ENCODE measurements at regions not wholly inside any gene's neighbourhood (a gene's known extent, or its start where the extent isn't known, plus 50 kb on each side); places are given as distances from the start of the nearest gene placed in this dataset.

DNA sequence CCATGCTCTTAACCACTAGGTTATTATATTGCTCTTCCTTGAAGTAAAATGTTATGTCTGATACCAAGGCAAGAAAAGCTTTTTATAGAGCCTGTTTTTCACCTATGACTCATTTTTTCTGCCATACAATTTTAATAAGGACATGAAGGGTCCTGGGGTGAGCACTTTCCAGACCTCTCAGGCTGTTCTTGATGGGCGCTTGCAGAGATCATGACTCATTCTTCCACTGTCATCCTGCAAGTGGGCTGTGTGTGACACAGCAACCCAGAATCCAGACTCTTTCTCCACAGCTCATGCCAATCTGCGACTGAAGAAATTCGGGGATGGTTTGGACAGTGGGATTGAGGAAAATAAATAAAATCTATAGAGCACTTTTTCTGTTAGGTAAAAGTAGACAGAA lies 506.7 kb upstream of the NBEA start:
- H3K9me3 ChIP-seq: no peaks in the 10 kb centered on the region
- TF ChIP-seq, protein P1, sequence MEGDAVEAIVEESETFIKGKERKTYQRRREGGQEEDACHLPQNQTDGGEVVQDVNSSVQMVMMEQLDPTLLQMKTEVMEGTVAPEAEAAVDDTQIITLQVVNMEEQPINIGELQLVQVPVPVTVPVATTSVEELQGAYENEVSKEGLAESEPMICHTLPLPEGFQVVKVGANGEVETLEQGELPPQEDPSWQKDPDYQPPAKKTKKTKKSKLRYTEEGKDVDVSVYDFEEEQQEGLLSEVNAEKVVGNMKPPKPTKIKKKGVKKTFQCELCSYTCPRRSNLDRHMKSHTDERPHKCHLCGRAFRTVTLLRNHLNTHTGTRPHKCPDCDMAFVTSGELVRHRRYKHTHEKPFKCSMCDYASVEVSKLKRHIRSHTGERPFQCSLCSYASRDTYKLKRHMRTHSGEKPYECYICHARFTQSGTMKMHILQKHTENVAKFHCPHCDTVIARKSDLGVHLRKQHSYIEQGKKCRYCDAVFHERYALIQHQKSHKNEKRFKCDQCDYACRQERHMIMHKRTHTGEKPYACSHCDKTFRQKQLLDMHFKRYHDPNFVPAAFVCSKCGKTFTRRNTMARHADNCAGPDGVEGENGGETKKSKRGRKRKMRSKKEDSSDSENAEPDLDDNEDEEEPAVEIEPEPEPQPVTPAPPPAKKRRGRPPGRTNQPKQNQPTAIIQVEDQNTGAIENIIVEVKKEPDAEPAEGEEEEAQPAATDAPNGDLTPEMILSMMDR (IDR thresholded peaks at IDR 0.05): no peak
- TF ChIP-seq POLR2A (IDR thresholded peaks at IDR 0.05): no peak
- H3K4me3 ChIP-seq: no peak overlapping the region
- DNase-seq: no peak
- no peaks in the 10 kb centered on the region for H3K4me1 ChIP-seq
- H3K36me3 ChIP-seq: no peaks in the 10 kb centered on the region
- no peaks in the 10 kb centered on the region for H3K27me3 ChIP-seq
- H3K27ac ChIP-seq: no peak overlapping the region

DNA sequence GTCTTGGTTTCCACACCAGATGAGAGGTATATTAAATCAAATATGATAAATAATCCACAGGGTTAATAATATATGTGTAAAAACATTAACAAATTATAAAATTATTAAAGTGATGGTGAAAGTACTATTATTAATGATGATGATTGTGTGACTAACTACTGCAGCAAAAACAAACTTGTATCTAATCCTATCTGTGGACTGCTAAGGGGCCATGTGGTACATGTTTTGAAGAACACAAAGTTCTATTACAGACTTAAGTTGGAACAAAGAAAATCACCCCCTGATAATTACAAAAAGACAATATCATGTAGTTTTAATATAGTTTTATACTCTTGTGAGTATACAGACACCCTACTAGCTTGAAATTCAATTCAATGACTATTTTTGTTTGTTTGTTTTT lies 504.2 kb upstream of the NBEA start:
- Histone ChIP-seq H3K27me3 (no peaks in the 10 kb centered on the region), H3K27ac (no peak overlapping the region), H3K4me1 (no peaks in the 10 kb centered on the region), H3K36me3 (no peaks in the 10 kb centered on the region), H3K4me3 (no peak overlapping the region), H3K9me3 (no peaks in the 10 kb centered on the region)
- TF ChIP-seq, protein P1 (IDR thresholded peaks at IDR 0.05): no peak
- no peak for TF ChIP-seq POLR2A (IDR thresholded peaks at IDR 0.05)
- no peak for DNase-seq

DNA sequence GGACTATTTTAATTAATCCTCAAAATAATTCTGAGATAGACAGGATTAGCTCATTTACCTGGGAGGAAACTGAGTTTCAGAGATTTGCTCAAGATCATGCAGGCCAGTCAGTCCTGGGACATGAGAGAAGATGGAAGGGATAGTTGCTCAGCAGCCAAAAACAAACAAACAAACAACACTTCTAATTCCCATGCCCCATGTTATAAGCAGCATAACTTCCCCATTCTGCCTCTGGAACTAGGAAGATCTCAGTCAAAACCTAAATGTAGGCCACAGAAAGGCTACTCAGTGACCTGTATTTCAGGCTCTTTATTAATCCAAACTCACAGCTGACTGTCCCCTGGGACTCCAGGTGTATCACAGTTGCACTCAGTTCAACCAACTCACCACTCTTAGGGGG lies 489.2 kb upstream of the NBEA start:
- no peak overlapping the region for H3K27ac ChIP-seq
- H3K4me3 ChIP-seq: no peak overlapping the region
- no peaks in the 10 kb centered on the region for H3K36me3 ChIP-seq
- H3K4me1 ChIP-seq: no peaks in the 10 kb centered on the region
- no peak for DNase-seq
- no peaks in the 10 kb centered on the region for H3K27me3 ChIP-seq
- H3K9me3 ChIP-seq: no peaks in the 10 kb centered on the region
- no peak for TF ChIP-seq POLR2A (IDR thresholded peaks at IDR 0.05)
- TF ChIP-seq, protein P1 (IDR thresholded peaks at IDR 0.05): no peak

DNA sequence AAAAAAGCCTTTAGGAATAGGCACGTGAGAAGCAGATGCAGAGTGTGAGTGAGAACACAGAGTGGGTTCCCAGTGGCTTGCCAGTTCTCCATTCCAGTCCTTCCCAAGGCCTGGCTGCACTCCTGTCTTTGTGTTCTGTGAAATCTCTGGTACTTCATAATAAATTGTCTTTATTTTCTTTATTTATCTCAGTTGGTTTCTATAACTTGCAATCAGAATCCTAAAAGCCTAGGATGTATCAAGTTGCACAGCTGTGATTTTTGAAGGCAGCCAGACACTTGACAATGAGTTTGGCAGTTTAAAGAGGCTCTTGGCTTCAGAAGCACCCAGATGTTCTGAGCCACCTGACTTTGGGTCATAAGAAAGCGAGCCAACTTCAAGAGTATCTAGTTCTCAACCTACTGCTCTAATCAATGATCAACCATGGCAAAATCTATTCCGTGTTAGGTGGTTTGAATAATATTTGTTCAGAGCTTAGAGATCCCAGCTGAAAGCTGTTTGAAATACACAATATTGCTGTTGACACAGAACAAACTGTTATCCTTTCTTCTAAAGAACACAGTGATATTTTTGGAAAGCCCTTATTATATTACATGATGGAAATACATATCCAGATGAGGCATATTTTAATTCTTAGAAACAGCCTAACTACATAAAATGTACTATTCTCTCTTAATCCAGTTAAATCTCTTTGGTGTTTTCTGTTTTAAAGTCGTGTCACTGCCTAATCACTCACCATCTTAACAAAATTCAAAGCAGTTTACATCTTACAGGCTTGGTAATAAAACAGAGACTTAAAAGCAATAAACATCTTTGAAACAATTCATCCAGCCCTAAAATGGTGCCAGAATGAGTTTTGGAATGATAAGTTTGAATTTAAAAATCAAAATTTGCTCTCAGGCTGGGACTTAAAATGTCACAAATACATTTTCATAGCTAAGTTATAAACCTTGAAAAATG lies 483.0 kb upstream of the NBEA start:
- Histone ChIP-seq H3K27ac (no peak overlapping the region), H3K27me3 (no peaks in the 10 kb centered on the region)

DNA sequence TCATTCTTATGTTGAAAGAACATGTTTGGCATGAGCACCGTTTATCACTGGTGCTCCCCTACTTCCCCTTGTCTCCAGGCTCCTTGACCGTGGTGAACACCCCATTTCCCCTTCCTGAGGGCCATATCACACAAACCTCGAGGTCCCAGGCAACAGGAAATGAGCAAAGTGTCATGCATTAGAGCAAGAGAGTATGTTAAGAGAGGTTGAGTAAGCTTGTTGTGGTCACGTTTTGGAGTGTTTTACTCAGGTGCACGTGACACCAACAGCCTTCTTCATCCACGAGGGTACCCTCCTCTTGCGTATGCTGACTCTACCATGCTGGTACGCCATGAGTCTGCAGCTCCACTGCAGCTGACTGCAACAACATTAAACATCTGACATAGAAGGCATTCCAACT lies 482.2 kb upstream of the NBEA start:
- Histone ChIP-seq H3K27ac (no peak overlapping the region), H3K4me3 (no peak overlapping the region), H3K27me3 (no peaks in the 10 kb centered on the region), H3K4me1 (no peaks in the 10 kb centered on the region), H3K9me3 (no peaks in the 10 kb centered on the region), H3K36me3 (no peaks in the 10 kb centered on the region)
- TF ChIP-seq, protein P1 (IDR thresholded peaks at IDR 0.05): no peak
- TF ChIP-seq POLR2A (IDR thresholded peaks at IDR 0.05): no peak
- DNase-seq: no peak

More for the DNA sequence above, 483.0 kb upstream of the NBEA start:
- H3K36me3 ChIP-seq: no peaks in the 10 kb centered on the region
- no peaks in the 10 kb centered on the region for H3K4me1 ChIP-seq
- H3K9me3 ChIP-seq: no peaks in the 10 kb centered on the region
- TF ChIP-seq POLR2A (IDR thresholded peaks at IDR 0.05): no peak
- TF ChIP-seq, protein P1 (IDR thresholded peaks at IDR 0.05): no peak
- H3K4me3 ChIP-seq: no peak overlapping the region
- DNase-seq: no peak

Data from Peyer's patch (tissue), 4 donors.